T-helper 9 cell (primary cell): ENCODE measurements at regions not wholly inside any gene's neighbourhood (a gene's known extent, or its start where the extent isn't known, plus 50 kb on each side); places are given as distances from the start of the nearest gene placed in this dataset.

Experiments used
- DNase-seq: peaks from one replicate; pipeline ENCODE4 v3.0.0-alpha.2; 2020

GRCh38 chr10:75294031-75294437 is 58.3 kb upstream of the COMTD1 start:
- no peak for DNase-seq

GRCh38 chr10:75293446-75293820 is 57.7 kb upstream of the COMTD1 start:
- no peak for DNase-seq

GRCh38 chr10:75292794-75293445 is 57.2 kb upstream of the COMTD1 start:
- no peak for DNase-seq

- DNase-seq, result no peak
These were observed 56.0 kb upstream of the COMTD1 start for GRCh38 chr10:75291805-75292204.

GRCh38 chr10:75288140-75288711 is 52.5 kb upstream of the COMTD1 start:
- DNase-seq, result no peak

- no peak for DNase-seq
These were observed 51.9 kb upstream of the COMTD1 start for GRCh38 chr10:75287697-75288096.

- no peak for DNase-seq
These were observed 51.1 kb upstream of the COMTD1 start for GRCh38 chr10:75286901-75287300.
